RWPE1 (cell line): ENCODE measurements at regions not wholly inside any gene's neighbourhood (a gene's known extent, or its start where the extent isn't known, plus 50 kb on each side); places are given as distances from the start of the nearest gene placed in this dataset.
"Not testable (repeated sequence)": the region's sequence is repeated elsewhere in the genome, so short reads cannot be mapped to it uniquely, and the experiment has no call there.

Experiments used
- CTCF ChIA-PET: fragments of 350-600 bp; sonication (Branson Sonifier 250); formaldehyde crosslinking; extraction: SDS; loops from one replicate; lab custom pipeline; 2021; lab: Yijun Ruan, JAX
- POLR2A ChIA-PET: fragments of 400-600 bp; formaldehyde crosslinking; extraction: SDS; loops from one replicate; lab custom pipeline; 2020; ENCODE audit warnings: antibody characterized with exemption; ENCODE audit not compliant: low non-redundant PET; lab: Yijun Ruan, JAX
- DNase-seq: peaks from one replicate; pipeline ENCODE4 v3.0.0; 2012; ENCODE audit warnings: low spot score
- H3K27ac ChIP-seq: fragments of 450-650 bp; 2 replicates; pipeline ENCODE4 v1.5.1; 2017
- CTCF ChIP-seq: fragments of 450-650 bp; conservative IDR thresholded peaks from 2 replicates; pipeline ENCODE4 v1.5.1; 2017; ENCODE audit warnings: low read depth, mild to moderate bottlenecking

- no peak for DNase-seq
- no peak overlapping the region for H3K27ac ChIP-seq
- TF ChIP-seq CTCF, result no peak
- ChIA-PET POLR2A (no interaction called here), CTCF (no interaction called here)
These were observed 715.2 kb upstream of the AADAT start for GRCh38 chr4:170804930-170805329.

GRCh38 chr4:170803492-170803891 is 713.7 kb upstream of the AADAT start:
- ChIA-PET CTCF (interaction anchor here (0.6 kb wide), 1 partner anchor 121 kb away, joined by 3 read pairs; no protein-coding TSS in a partner anchor), POLR2A (no interaction called here)
- TF ChIP-seq CTCF, result no peak
- H3K27ac ChIP-seq, result no peak overlapping the region
- no peak for DNase-seq

GRCh38 chr4:170801771-170802170 is 712.0 kb upstream of the AADAT start:
- no peak overlapping the region for H3K27ac ChIP-seq
- no peak for TF ChIP-seq CTCF
- CTCF ChIA-PET, result no interaction called here
- no peak for DNase-seq
- POLR2A ChIA-PET, result no interaction called here

- ChIA-PET POLR2A (no interaction called here), CTCF (no interaction called here)
- TF ChIP-seq CTCF, result no peak
- no peak overlapping the region for H3K27ac ChIP-seq
- no peak for DNase-seq
These were observed 704.8 kb upstream of the AADAT start for GRCh38 chr4:170794525-170794924.

GRCh38 chr4:170788540-170789051 is 698.8 kb upstream of the AADAT start:
- POLR2A ChIA-PET, DNase-seq, H3K27ac ChIP-seq, CTCF ChIA-PET: not testable (repeated sequence)

- CTCF ChIA-PET, result no interaction called here
- no peak for DNase-seq
- POLR2A ChIA-PET, result no interaction called here
- H3K27ac ChIP-seq, result no peak overlapping the region
- TF ChIP-seq CTCF, result no peak
These were observed 687.9 kb upstream of the AADAT start for GRCh38 chr4:170777663-170778062.

- H3K27ac ChIP-seq, result no peak overlapping the region
- TF ChIP-seq CTCF, result no peak
- POLR2A ChIA-PET, result no interaction called here
- DNase-seq, result no peak
- CTCF ChIA-PET, result interaction anchor here (0.6 kb wide), 1 partner anchor 1767 kb away, joined by 5 read pairs; the partner anchor contains the start of gene CBR4
These were observed 687.2 kb upstream of the AADAT start for GRCh38 chr4:170776983-170777382.
